H9 (cell line): ENCODE measurements at regions not wholly inside any gene's neighbourhood (a gene's known extent, or its start where the extent isn't known, plus 50 kb on each side); places are given as distances from the start of the nearest gene placed in this dataset. TPM values are rescaled to one million over a fixed set of nuclear protein-coding genes. Genes with fewer than 3 reads are reported as not detected.

Source experiments
- DNase-seq: peaks from one replicate; pipeline ENCODE4 v3.0.0-alpha.2; 2017
- H2AFZ ChIP-seq: one replicate; pipeline ENCODE4 v1.6.1; 2013; ENCODE audit warnings: mild to moderate bottlenecking, low read length, control low read depth, moderate library complexity
- H2AK5ac ChIP-seq: 2 replicates; pipeline ENCODE4 v1.6.1; 2013; ENCODE audit warnings: low read length, control low read depth, mixed read lengths; ENCODE audit not compliant: insufficient read length
- H2BK120ac ChIP-seq: one replicate; pipeline ENCODE4 v1.6.1; 2013; ENCODE audit warnings: low read depth, mild to moderate bottlenecking, low read length, control low read depth, inconsistent platforms; ENCODE audit not compliant: poor library complexity, severe bottlenecking
- H2BK12ac ChIP-seq: 2 replicates; pipeline ENCODE4 v1.6.1; 2013; ENCODE audit warnings: low read length, control low read depth, mixed read lengths, low read depth; ENCODE audit not compliant: insufficient read length
- H2BK15ac ChIP-seq: 2 replicates; pipeline ENCODE4 v1.6.1; 2013; ENCODE audit warnings: low read depth, low read length, control low read depth
- H2BK20ac ChIP-seq: one replicate; pipeline ENCODE4 v1.6.1; 2013; ENCODE audit warnings: low read depth, mild to moderate bottlenecking, low read length, control low read depth, inconsistent platforms; ENCODE audit not compliant: poor library complexity, severe bottlenecking
- H2BK5ac ChIP-seq: 2 replicates; pipeline ENCODE4 v1.6.1; 2013; ENCODE audit warnings: low read length, control low read depth, mixed read lengths; ENCODE audit not compliant: insufficient read length
- H3K14ac ChIP-seq: 2 replicates; pipeline ENCODE4 v1.6.1; 2013; ENCODE audit warnings: low read length, control low read depth; ENCODE audit not compliant: insufficient read depth
- H3K18ac ChIP-seq: 2 replicates; pipeline ENCODE4 v1.6.1; 2013; ENCODE audit warnings: low read depth, mild to moderate bottlenecking, mixed read lengths, low read length, control low read depth; ENCODE audit not compliant: insufficient read length
- H3K23ac ChIP-seq: 2 replicates; pipeline ENCODE4 v1.6.1; 2013; ENCODE audit warnings: low read length, control low read depth, mixed read lengths, low read depth; ENCODE audit not compliant: insufficient read length
- H3K23me2 ChIP-seq: 2 replicates; pipeline ENCODE4 v1.6.1; 2013; ENCODE audit warnings: low read depth, mild to moderate bottlenecking, mixed read lengths, low read length, control low read depth; ENCODE audit not compliant: insufficient read length, poor library complexity, severe bottlenecking
- H3K27ac ChIP-seq: 2 replicates; pipeline ENCODE4 v1.5.1; 2013; ENCODE audit warnings: low read length, control low read depth, mixed read lengths, low read depth; ENCODE audit not compliant: insufficient read length
- H3K27me3 ChIP-seq: 2 replicates; pipeline ENCODE4 v1.6.1; 2013; ENCODE audit warnings: low read length, control low read depth, inconsistent platforms; ENCODE audit not compliant: insufficient read depth
- H3K4ac ChIP-seq: 2 replicates; pipeline ENCODE4 v1.6.1; 2013; ENCODE audit warnings: low read depth, mild to moderate bottlenecking, control low read depth, inconsistent platforms, low read length, moderate library complexity
- H3K4me1 ChIP-seq: 2 replicates; pipeline ENCODE4 v1.6.1; 2013; ENCODE audit warnings: low read length, control low read depth, inconsistent platforms; ENCODE audit not compliant: insufficient read depth
- H3K4me2 ChIP-seq: 2 replicates; pipeline ENCODE4 v1.6.1; 2013; ENCODE audit warnings: low read length, control low read depth, mixed read lengths; ENCODE audit not compliant: insufficient read length, insufficient read depth
- H3K56ac ChIP-seq: 2 replicates; pipeline ENCODE4 v1.6.1; 2013; ENCODE audit warnings: low read depth, mild to moderate bottlenecking, mixed read lengths, low read length, control low read depth; ENCODE audit not compliant: insufficient read length
- H3K79me1 ChIP-seq: 2 replicates; pipeline ENCODE4 v1.6.1; 2013; ENCODE audit warnings: low read depth, mild to moderate bottlenecking, moderate library complexity, low read length, control low read depth, inconsistent platforms; ENCODE audit not compliant: insufficient read depth, poor library complexity, severe bottlenecking
- H3K79me2 ChIP-seq: 2 replicates; pipeline ENCODE4 v1.6.1; 2013; ENCODE audit warnings: low read length, control low read depth, inconsistent platforms; ENCODE audit not compliant: insufficient read depth
- H3K9ac ChIP-seq: 2 replicates; pipeline ENCODE4 v1.6.1; 2013; ENCODE audit warnings: low read length, control low read depth, mixed read lengths; ENCODE audit not compliant: insufficient read length; ENCODE audit errors: extremely low read depth
- H3K9me3 ChIP-seq: one replicate; pipeline ENCODE4 v1.6.1; 2013; ENCODE audit warnings: low read depth, low read length, inconsistent platforms; ENCODE audit not compliant: control insufficient read depth
- H3T11ph ChIP-seq: one replicate; pipeline ENCODE4 v1.6.1; 2013; ENCODE audit warnings: mild to moderate bottlenecking, low read length, control low read depth, inconsistent platforms
- H4K20me1 ChIP-seq: one replicate; pipeline ENCODE4 v1.6.1; 2013; ENCODE audit not compliant: control insufficient read depth, insufficient read length, insufficient read depth
- H4K5ac ChIP-seq: 2 replicates; pipeline ENCODE4 v1.6.1; 2013; ENCODE audit warnings: low read depth, mild to moderate bottlenecking, mixed read lengths, low read length, control low read depth; ENCODE audit not compliant: insufficient read length
- H4K8ac ChIP-seq: replicated peaks from 2 replicates; pipeline ENCODE4 v1.6.1; 2013; ENCODE audit warnings: low read length, control low read depth, mixed read lengths, low read depth; ENCODE audit not compliant: insufficient read length
- H4K91ac ChIP-seq: 2 replicates; pipeline ENCODE4 v1.6.1; 2013; ENCODE audit warnings: low read depth, mild to moderate bottlenecking, moderate library complexity, mixed read lengths, low read length, control low read depth; ENCODE audit not compliant: insufficient read length
- H3K27ac Mint-ChIP-seq, 3 experiments: 2 replicates in 2 of 3; 3 replicates in 1 of 3; pipeline ENCODE4 v1.8.0; 2020 to 2021; ENCODE audit warnings: mixed read lengths in 3 of 3, mild to moderate bottlenecking in 1 of 3, moderate library complexity in 1 of 3
- H3K27me3 Mint-ChIP-seq: 2 replicates; pipeline ENCODE4 v1.8.0; 2021; ENCODE audit warnings: low read depth, mild to moderate bottlenecking, moderate library complexity, mixed read lengths
- H3K36me3 Mint-ChIP-seq, 3 experiments: 2 replicates in 2 of 3; 3 replicates in 1 of 3; pipeline ENCODE4 v1.8.0; 2020 to 2021; ENCODE audit warnings: low read depth in 3 of 3, mixed read lengths in 3 of 3; ENCODE audit not compliant: insufficient read depth in 1 of 3
- H3K4me1 Mint-ChIP-seq, 2 experiments: 2 replicates each; pipeline ENCODE4 v1.8.0; 2020; ENCODE audit warnings: mixed read lengths in 2 of 2
- H3K4me3 Mint-ChIP-seq, 2 experiments: 2 replicates in 1 of 2; 3 replicates in 1 of 2; pipeline ENCODE4 v1.8.0; 2020 to 2021; ENCODE audit warnings: mild to moderate bottlenecking in 2 of 2, mixed read lengths in 2 of 2, moderate library complexity in 1 of 2
- H3K9me3 Mint-ChIP-seq, 2 experiments: 2 replicates in 1 of 2; 3 replicates in 1 of 2; pipeline ENCODE4 v1.8.0; 2020; ENCODE audit warnings: mild to moderate bottlenecking in 2 of 2, mixed read lengths in 2 of 2, moderate library complexity in 1 of 2
- WGBS: extraction: QIAGEN DNeasy Blood & Tissue Kit; methylation state at CpG from one replicate; pipeline ENCODE4 v1.1.7; 2013; ENCODE audit warnings: missing lambda C conversion rate, low lambda C conversion rate, mixed read lengths; ENCODE audit not compliant: insufficient read length; ENCODE audit errors: extremely low coverage; 5-methylcytosine and 5-hydroxymethylcytosine counted together
- microRNA-seq: library from miRNA; unstranded; fragments of <30 nt; microRNA quantifications from one replicate; pipeline ENCODE4, GENCODE V29; 2020; ENCODE audit warnings: borderline microRNAs expressed
- TF ChIP-seq, protein P1 (sequence below): fragments of 200-600 bp; sonication (generic); conservative IDR thresholded peaks from 3 replicates; pipeline ENCODE4 v1.8.0; 2021; ENCODE audit warnings: antibody characterized with exemption, mild to moderate bottlenecking

DNA sequence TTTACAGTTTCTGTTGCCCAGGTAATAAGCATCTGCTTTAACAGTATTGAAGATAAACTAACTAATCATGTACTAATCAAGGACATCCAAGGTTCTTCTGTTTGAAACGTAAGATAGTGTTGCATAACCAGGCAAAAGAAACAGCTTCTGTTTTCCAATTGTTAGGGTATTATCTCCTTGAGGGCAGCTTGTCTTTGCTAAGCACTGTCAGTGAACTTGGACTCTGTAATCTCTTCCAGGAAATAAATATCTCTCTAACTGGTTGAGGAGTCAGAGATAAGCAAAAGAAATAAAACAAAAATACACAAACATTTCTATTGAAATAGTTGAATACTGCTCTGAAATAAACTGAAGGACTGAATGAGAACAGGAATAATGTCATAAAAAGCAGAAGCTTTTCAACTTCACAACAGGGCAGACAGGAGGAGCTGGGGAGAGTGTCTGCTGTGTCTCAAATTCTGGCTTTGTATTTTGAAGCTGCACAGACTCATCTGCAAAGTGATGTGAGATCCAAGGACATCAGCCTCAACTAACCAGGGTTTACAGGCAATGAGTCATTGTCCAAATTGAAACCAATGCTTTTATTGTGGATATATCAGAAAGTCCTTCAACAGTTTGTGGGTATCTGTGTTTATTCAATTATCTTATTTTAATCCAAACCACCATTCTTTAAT, 1253.0 kb upstream of the PCDH7 start:
- no peaks in the 10 kb centered on the region for H3K4me1 ChIP-seq
- H3K27ac ChIP-seq = no peak overlapping the region
- no peaks in the 10 kb centered on the region for H3K79me2 ChIP-seq
- TF ChIP-seq, protein P1, sequence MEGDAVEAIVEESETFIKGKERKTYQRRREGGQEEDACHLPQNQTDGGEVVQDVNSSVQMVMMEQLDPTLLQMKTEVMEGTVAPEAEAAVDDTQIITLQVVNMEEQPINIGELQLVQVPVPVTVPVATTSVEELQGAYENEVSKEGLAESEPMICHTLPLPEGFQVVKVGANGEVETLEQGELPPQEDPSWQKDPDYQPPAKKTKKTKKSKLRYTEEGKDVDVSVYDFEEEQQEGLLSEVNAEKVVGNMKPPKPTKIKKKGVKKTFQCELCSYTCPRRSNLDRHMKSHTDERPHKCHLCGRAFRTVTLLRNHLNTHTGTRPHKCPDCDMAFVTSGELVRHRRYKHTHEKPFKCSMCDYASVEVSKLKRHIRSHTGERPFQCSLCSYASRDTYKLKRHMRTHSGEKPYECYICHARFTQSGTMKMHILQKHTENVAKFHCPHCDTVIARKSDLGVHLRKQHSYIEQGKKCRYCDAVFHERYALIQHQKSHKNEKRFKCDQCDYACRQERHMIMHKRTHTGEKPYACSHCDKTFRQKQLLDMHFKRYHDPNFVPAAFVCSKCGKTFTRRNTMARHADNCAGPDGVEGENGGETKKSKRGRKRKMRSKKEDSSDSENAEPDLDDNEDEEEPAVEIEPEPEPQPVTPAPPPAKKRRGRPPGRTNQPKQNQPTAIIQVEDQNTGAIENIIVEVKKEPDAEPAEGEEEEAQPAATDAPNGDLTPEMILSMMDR = no peak
- no peak overlapping the region for H3K4me2 ChIP-seq
- no peaks in the 10 kb centered on the region for H3K27me3 ChIP-seq
- Mint-ChIP-seq H3K4me1 (no peaks in the 10 kb centered on the region), H3K27me3 (no peaks in the 10 kb centered on the region), H3K27ac (no peak overlapping the region), H3K36me3 (no peaks in the 10 kb centered on the region; a peak in 1 of 7 replicates), H3K4me3 (no peak overlapping the region), H3K9me3 (no peaks in the 10 kb centered on the region)
- no peaks in the 10 kb centered on the region for H3K79me1 ChIP-seq
- no peak overlapping the region for H3K9ac ChIP-seq
- no peaks in the 10 kb centered on the region for H3K23me2 ChIP-seq
- H4K20me1 ChIP-seq = no peaks in the 10 kb centered on the region
- H3K23ac ChIP-seq = no peak overlapping the region
- H2BK20ac ChIP-seq = no peak overlapping the region
- DNase-seq = no peak
- no peak overlapping the region for H2BK120ac ChIP-seq
- no peak overlapping the region for H3T11ph ChIP-seq
- no peak overlapping the region for H4K5ac ChIP-seq
- no peak overlapping the region for H3K4ac ChIP-seq
- no peak overlapping the region for H3K18ac ChIP-seq
- no peak overlapping the region for H4K8ac ChIP-seq
- H3K9me3 ChIP-seq = no peaks in the 10 kb centered on the region
- no peak overlapping the region for H3K14ac ChIP-seq
- H2BK15ac ChIP-seq = no peak overlapping the region
- H2BK5ac ChIP-seq = no peak overlapping the region
- no peak overlapping the region for H2AFZ ChIP-seq
- WGBS = no CpG with 5 or more reads among the region's 1 CpG
- H4K91ac ChIP-seq = no peak overlapping the region
- no peak overlapping the region for H3K56ac ChIP-seq
- no peak overlapping the region for H2AK5ac ChIP-seq
- H2BK12ac ChIP-seq = no peak overlapping the region

Small RNA genes in the stretch of these regions (microRNA-seq; reads per million reads assigned to microRNA genes)
- not detected for gene MIR4275
